Fibroblast of villous mesenchyme (primary cell): ENCODE measurements at regions not wholly inside any gene's neighbourhood (a gene's known extent, or its start where the extent isn't known, plus 50 kb on each side); places are given as distances from the start of the nearest gene placed in this dataset.
"Not testable (repeated sequence)": the region's sequence is repeated elsewhere in the genome, so short reads cannot be mapped to it uniquely, and the experiment has no call there.

Source experiments
- DNase-seq: peaks from one replicate; pipeline ENCODE4 v3.0.0-alpha.2; 2010; ENCODE audit warnings: low read depth
- H3K4me3 ChIP-seq: 2 replicates; pipeline ENCODE4 v1.5.1; 2011; ENCODE audit warnings: low read depth, mild to moderate bottlenecking, low read length
- TF ChIP-seq, protein P1 (sequence below): IDR thresholded peaks from 2 replicates; pipeline ENCODE4 v1.5.1; 2012; ENCODE audit warnings: low read depth, mild to moderate bottlenecking, low read length; ENCODE audit not compliant: insufficient read depth

DNA sequence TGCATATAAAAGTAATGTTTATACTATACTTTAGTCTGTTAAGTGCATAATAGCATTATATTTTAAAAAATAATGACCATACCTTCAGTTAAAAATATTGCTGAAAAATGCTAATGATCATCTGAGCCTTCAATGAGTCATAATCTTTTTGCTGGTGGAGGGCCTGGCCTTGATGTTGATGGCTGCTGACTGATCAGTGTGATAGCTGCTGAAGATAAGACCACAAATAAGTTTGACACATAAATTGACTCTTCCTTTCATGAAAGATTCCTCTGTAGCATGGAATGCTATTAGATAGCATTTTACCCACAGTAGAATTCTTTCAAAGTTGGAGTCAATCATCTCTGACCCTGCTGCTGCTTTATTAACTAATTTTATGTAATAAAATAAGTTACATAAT, 128.4 kb upstream of the CCDC85A start:
- no peak for DNase-seq
- H3K4me3 ChIP-seq: no peak overlapping the region
- TF ChIP-seq, protein P1, sequence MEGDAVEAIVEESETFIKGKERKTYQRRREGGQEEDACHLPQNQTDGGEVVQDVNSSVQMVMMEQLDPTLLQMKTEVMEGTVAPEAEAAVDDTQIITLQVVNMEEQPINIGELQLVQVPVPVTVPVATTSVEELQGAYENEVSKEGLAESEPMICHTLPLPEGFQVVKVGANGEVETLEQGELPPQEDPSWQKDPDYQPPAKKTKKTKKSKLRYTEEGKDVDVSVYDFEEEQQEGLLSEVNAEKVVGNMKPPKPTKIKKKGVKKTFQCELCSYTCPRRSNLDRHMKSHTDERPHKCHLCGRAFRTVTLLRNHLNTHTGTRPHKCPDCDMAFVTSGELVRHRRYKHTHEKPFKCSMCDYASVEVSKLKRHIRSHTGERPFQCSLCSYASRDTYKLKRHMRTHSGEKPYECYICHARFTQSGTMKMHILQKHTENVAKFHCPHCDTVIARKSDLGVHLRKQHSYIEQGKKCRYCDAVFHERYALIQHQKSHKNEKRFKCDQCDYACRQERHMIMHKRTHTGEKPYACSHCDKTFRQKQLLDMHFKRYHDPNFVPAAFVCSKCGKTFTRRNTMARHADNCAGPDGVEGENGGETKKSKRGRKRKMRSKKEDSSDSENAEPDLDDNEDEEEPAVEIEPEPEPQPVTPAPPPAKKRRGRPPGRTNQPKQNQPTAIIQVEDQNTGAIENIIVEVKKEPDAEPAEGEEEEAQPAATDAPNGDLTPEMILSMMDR: no peak

DNA sequence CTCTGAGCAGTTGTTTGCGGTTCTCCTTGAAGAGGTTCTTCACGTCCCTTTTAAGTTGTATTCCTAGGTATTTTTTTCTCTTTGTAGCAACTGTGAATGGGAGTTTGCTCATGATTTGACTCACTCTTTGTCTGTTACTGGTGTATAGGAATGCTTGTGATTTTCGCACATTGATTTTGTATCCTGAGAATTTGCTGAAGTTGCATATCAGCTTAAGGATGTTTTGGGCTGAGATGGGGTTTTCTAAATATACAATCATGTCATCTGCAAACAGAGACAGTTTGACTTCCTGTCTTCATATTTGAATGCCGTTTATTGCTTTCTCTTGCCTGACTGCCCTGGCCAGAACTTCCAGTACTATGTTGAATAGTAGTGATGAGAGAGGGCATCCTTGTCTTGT, 122.5 kb upstream of the CCDC85A start:
- DNase-seq, H3K4me3 ChIP-seq: not testable (repeated sequence)

DNA sequence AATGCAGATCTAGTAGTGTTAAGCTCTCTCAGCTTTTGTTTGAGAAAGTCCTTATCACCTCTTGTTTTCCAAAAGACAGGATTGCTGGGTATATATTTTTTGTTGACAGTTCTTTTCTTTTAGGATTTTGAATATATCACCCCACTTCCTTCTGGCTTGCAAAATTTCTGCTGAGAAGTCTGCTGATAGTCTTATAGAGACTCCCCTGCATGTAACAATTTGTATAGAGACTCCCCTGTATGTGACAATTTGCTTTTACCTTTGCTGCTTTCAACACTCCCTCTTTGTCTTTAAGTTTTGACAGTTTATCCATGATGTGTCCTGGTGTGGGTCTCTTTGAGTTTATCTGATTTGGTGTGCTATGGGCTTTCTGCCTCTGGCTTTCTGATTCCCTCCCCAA, 115.0 kb upstream of the CCDC85A start:
- no peak overlapping the region for H3K4me3 ChIP-seq
- TF ChIP-seq, protein P1: no peak
- no peak for DNase-seq

DNA sequence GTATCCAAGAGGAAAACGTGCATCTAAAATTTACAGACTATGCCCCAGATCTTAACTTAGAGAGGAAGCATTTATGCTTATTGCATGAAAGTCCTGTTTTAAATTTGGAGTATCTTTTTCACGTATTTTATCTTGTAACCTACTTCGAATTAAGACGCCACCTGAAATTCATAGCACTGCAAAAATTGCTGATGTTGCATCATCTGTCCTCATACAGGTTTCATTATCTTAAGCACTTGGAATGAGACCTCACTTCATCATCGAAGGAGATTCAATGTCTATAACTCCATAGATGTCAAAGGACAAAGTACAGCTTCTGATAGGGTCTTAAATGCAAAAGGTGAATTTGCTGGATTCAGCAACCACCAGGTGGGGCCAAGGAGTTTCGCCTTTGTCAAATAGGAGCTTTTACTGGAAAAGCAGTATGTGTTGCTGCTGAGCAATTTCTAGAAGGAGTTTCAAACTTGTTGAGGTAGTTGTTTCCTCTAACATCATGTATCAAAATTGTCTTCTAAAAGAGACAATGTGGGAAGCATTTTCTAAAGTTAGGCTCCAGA, 106.4 kb upstream of the CCDC85A start:
- TF ChIP-seq, protein P1: peak; percentile 55
- peak; percentile 27 for DNase-seq

DNA sequence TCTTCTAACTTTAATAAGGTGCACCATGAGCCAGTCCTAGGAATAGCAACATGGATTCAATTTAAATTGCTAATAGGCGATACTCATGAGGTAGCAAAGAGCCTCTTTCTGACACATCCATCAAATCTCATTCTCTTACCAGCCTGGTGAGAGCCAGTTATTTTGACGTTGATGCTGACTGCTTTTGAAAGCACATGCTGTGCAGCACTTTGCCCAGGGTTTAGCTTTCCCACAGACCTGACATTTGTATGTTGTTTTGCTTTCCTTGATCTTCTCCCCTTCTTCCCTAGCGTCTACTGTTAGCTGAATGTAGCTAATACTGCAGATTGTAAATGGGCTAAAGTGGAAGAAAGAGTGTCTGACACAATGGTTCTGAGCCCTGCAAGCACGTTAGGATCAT, 101.1 kb upstream of the CCDC85A start:
- DNase-seq: no peak
- no peak overlapping the region for H3K4me3 ChIP-seq
- TF ChIP-seq, protein P1: no peak

More for the DNA sequence above, 106.4 kb upstream of the CCDC85A start:
- H3K4me3 ChIP-seq: no peak overlapping the region

DNA sequence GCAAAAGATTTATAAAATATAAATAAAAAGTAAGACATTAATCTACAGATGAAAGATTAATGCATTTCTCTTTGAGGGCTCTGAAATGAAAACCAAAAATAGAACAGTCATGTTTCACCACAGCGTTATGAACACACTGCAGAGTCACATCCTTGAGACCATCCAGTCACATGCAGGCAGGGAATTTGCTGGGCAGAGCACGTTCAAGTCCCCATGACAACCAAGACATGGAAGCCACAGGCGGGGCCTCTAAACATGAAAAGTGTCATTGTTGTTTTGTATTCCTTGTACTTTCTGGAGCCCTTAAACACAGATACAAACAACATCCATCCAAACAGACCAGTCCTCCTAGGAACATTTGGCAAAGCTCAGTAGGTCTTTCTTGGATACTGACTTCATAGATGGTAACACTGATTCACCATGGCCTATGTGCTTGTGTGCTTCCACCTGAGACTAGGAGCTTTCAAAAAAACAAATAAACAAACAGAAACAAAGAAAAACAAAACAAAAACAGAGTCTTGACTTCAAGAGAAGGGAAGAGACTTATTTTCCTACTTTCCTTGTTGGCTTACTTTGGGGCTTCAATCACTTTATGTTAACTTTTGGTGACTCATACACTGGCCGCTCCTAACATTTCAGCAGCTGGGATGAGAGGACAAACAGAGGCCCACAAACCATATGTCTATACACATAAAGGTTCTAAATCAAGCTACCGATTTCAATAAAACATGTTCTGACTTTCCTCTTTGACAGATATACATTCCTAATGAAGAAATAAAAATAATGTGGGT, 99.5 kb upstream of the CCDC85A start:
- TF ChIP-seq, protein P1: no peak
- no peak overlapping the region for H3K4me3 ChIP-seq
- DNase-seq: no peak

DNA sequence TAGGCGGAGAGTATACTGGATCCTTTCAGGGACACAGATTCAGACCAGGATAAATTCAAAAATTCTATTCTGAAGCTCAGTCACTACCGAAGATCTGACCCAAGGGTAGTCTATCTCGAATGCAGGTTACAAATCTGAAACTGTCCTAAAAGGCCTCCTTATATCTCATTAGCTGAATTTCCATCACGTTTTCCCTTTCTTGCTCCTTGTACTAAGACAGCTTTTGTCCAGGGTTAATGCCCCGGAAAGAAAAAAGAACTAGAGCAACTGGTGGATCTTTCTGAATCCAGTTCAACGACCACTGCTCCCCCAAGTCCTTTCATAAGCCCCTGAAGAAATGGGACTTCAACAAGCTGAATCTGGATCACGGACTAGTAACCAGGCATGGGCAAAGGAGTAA, 97.5 kb upstream of the CCDC85A start:
- TF ChIP-seq, protein P1: no peak
- H3K4me3 ChIP-seq: no peak overlapping the region
- DNase-seq: no peak
